ENCODE measurements at regions not wholly inside any gene's neighbourhood (a gene's known extent, or its start where the extent isn't known, plus 50 kb on each side); places are given as distances from the start of the nearest gene placed in this dataset.

DNA sequence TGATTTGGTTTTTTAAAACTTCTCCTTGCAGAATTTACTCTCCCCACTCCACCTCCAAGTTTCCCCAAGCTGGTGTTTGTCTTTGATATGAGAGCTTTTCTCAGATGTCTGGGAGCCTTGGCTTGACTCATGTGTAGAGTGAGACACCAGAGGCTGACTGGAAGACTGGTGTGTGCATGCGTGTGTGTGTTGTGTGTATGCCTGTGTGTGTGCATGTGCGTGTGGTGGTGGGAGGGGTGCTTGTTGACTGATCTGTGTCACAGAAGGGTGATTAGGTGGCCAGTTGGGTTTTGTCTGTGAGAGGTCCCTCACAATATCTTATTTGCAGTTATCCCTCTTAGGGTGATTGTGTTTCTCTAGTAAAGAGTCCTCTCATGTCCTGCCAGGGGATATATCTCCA is 50.5 kb upstream of the HPCAL1 start:
- no peak for TF ChIP-seq POLR2AphosphoS5 (IDR thresholded peaks at IDR 0.05)
- no peak for TF ChIP-seq CTCF (IDR thresholded peaks at IDR 0.05)
- no peak for TF ChIP-seq EP300 (IDR thresholded peaks at IDR 0.05; ENCODE audit: low read depth)
